Activated T-helper 1 cell treated with anti-CD3 and anti-CD28 coated beads, Interleukin-12 subunit alpha, Interleukin-12 subunit beta, Interleukin-2, Interleukin-4 antibody, amounts not matched to agents 30 ng/mL and 10 ng/mL and 1 ng/mL, durations not matched to agents 14 hours and 24 hours and 36 hours (primary cell): ENCODE measurements at regions not wholly inside any gene's neighbourhood (a gene's known extent, or its start where the extent isn't known, plus 50 kb on each side); places are given as distances from the start of the nearest gene placed in this dataset.

ENCODE experiments used
- DNase-seq: peaks from one replicate; pipeline ENCODE4 v3.0.0; 2021; ENCODE audit warnings: low spot score
- H3K27ac Mint-ChIP-seq: one replicate; pipeline ENCODE4 v1.8.0; 2021; ENCODE audit warnings: mild to moderate bottlenecking, mixed read lengths
- H3K27me3 Mint-ChIP-seq: one replicate; pipeline ENCODE4 v1.8.0; 2022; ENCODE audit warnings: mild to moderate bottlenecking, moderate library complexity, mixed read lengths; ENCODE audit not compliant: insufficient read depth
- H3K36me3 Mint-ChIP-seq: one replicate; pipeline ENCODE4 v1.8.0; 2021; ENCODE audit warnings: low read depth, mixed read lengths
- H3K4me1 Mint-ChIP-seq: one replicate; pipeline ENCODE4 v1.8.0; 2021; ENCODE audit warnings: low read depth, mixed read lengths
- H3K4me3 Mint-ChIP-seq: one replicate; pipeline ENCODE4 v1.8.0; 2021; ENCODE audit warnings: mild to moderate bottlenecking, moderate library complexity, mixed read lengths
- H3K9me3 Mint-ChIP-seq: one replicate; pipeline ENCODE4 v1.8.0; 2021; ENCODE audit warnings: mixed read lengths
- intact Hi-C: fragments of 100-400 bp; cut with micrococcal nuclease; formaldehyde crosslinking; loops from one replicate; pipeline ENCODE4 v1.15.1; 2024

DNA sequence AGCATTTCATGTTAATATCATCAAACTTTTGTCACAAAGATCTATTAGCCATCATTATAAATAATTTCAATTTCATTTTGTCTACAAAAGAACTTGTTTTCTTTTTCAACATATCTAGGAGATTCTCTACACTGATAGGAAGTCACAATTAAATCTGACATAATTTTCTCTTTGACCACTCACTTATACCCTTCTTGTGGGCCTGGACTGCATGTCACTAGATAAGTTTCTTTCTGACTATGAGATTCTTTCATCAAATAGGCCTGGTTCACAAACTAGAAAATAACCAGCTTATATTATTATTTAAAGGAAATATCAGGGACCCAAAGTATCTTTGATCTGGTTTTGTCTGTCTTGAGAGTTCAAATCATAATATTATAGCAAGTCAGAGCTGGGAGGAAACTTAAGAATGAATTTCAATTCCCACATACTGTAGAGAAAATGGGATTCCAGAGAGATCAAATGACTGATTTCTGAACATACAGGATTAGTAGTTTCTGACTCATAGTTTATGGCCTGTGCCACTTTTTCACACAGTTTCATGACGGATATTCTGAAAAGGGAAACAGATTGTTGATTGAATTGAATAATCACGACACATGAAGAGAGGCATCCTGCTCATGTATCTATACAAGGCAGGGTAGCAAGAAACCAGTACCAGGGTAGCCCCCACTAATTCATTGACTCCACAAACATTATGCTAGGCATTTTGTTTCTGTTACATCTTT, 355.8 kb downstream of the GPATCH2 start:
- Mint-ChIP-seq H3K36me3 (no peaks in the 10 kb centered on the region), H3K27me3 (no peaks in the 10 kb centered on the region), H3K4me1 (no peaks in the 10 kb centered on the region), H3K27ac (no peak overlapping the region), H3K9me3 (no peaks in the 10 kb centered on the region), H3K4me3 (no peak overlapping the region)
- DNase-seq, result no peak
- intact Hi-C loops, result no loop called here

DNA sequence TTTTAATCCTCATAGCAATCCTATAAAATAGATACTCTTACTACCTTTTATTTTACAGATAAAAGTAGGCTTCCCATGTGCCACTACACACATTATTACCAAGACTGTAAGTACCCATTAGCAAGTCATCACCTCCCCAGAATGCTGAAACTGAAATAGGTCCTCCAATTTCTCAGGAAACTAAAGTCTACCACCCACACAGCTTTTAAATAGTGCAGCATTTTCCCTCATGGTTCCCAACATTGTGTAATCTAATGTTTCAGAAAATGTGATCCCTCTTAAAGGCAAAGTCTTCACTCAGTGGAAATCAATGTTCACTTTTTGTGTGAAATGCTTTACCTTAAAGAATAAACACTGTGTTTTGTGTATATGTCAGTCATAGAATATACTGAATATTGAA, 356.5 kb downstream of the GPATCH2 start:
- DNase-seq, result no peak
- intact Hi-C loops, result no loop called here
- no peaks in the 10 kb centered on the region for H3K27me3 Mint-ChIP-seq
- no peaks in the 10 kb centered on the region for H3K36me3 Mint-ChIP-seq
- no peak overlapping the region for H3K4me3 Mint-ChIP-seq
- H3K27ac Mint-ChIP-seq, result no peak overlapping the region
- no peaks in the 10 kb centered on the region for H3K9me3 Mint-ChIP-seq
- H3K4me1 Mint-ChIP-seq, result no peaks in the 10 kb centered on the region

DNA sequence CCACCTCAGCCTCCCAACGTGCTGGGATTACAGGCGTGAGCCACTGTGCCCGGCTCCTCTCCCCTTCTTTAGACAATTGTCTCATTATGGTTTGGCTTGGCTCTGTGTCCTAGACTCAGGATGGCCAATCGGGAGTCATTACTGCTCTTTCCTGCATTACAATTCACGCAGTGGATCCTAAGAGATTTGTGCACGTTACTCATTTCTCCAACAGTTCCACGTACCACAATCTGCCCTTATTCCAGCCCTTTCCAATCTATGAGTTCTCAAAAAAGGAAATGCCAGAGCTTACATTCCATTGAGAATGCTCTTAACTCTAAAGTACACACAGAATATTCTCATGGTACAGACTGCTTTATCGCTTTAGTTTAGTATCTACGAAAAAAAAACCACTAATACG, 357.0 kb downstream of the GPATCH2 start:
- no peaks in the 10 kb centered on the region for H3K9me3 Mint-ChIP-seq
- DNase-seq, result no peak
- H3K27ac Mint-ChIP-seq, result no peak overlapping the region
- intact Hi-C loops, result no loop called here
- H3K4me1 Mint-ChIP-seq, result no peaks in the 10 kb centered on the region
- no peaks in the 10 kb centered on the region for H3K27me3 Mint-ChIP-seq
- no peaks in the 10 kb centered on the region for H3K36me3 Mint-ChIP-seq
- H3K4me3 Mint-ChIP-seq, result no peak overlapping the region

DNA sequence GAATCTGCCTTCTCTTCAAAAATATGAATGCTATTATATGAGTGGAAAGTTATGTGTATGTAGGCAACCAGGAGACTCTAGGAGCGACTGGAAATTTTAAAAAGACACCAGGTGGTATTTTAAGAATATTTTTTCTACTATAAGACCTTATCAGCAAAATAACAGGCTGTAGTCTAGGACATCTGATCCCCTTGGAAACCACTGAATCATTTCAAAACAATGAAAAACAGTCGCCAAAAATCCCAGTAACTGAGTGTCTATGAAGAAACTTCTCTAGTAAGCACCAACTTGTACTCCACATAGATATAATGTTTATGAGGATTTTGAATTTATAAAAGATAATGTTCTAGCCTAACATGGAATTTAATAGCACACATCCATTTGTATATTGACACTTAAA, 358.5 kb downstream of the GPATCH2 start:
- Mint-ChIP-seq H3K9me3 (no peaks in the 10 kb centered on the region), H3K4me3 (no peak overlapping the region), H3K4me1 (no peaks in the 10 kb centered on the region), H3K27me3 (no peaks in the 10 kb centered on the region), H3K36me3 (no peaks in the 10 kb centered on the region), H3K27ac (no peak overlapping the region)
- intact Hi-C loops, result no loop called here
- DNase-seq, result no peak

DNA sequence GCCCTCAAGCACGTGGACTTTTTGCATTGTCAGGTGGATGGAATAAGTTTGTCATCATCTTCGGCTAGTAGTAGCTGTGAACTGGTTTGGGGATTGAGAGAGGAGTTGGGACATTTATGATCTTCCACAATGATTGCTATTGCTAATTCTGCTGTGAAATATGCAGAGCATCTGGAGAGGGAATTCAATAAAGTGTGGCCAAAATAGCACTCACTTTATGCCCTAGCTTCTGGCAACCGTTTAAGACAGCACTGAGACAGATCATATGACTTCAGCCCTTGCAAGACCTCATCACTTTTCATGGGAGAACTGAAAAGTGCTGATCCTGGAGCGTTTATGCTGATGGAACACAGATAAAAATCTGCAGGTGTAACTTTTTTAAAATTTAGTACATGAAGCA, 360.8 kb downstream of the GPATCH2 start:
- Mint-ChIP-seq H3K4me3 (no peak overlapping the region), H3K27me3 (no peaks in the 10 kb centered on the region), H3K36me3 (no peaks in the 10 kb centered on the region), H3K4me1 (no peaks in the 10 kb centered on the region), H3K27ac (no peak overlapping the region), H3K9me3 (no peaks in the 10 kb centered on the region)
- DNase-seq, result no peak
- intact Hi-C loops, result no loop called here

DNA sequence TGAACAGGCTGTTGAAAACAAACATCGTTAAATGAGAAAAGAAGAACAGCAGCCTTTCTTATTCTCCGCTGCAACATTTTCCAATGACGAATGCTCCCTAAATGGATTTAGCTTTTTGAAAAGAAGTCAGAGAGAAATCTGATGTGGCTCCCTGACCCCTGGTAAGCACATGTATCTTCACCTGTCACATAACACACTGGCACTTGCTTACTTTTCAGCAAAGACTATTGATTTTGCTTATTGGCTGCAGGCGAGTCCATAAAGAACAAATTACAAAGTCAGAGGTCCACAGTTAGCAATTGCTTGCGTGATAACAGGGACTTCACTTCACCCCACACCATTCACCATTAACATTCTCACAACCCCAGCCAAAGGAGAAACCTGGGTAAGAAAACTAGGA, 362.8 kb downstream of the GPATCH2 start:
- DNase-seq, result no peak
- H3K9me3 Mint-ChIP-seq, result no peaks in the 10 kb centered on the region
- intact Hi-C loops, result no loop called here
- H3K36me3 Mint-ChIP-seq, result no peaks in the 10 kb centered on the region
- H3K4me3 Mint-ChIP-seq, result no peak overlapping the region
- H3K27ac Mint-ChIP-seq, result no peak overlapping the region
- H3K27me3 Mint-ChIP-seq, result no peaks in the 10 kb centered on the region
- no peaks in the 10 kb centered on the region for H3K4me1 Mint-ChIP-seq

DNA sequence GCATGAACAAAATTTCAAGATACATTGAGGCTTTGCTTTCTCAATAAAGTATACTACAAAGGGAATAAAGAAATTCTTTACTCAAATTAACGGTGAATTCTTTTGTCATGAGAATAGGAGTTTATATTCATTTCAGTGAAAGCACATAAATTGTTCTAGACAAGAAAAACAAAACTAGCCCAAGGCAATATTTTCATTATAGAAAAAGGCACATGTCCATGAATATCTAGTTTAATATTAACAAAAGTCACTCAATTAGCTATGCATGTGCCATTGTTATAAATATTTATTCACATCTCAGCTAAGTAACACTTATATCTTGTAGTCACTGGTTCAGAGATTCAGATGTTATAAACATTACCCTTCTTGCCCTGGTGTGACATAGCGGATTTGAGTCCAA, 369.3 kb downstream of the GPATCH2 start:
- H3K4me1 Mint-ChIP-seq, result no peaks in the 10 kb centered on the region
- no peaks in the 10 kb centered on the region for H3K9me3 Mint-ChIP-seq
- H3K36me3 Mint-ChIP-seq, result no peaks in the 10 kb centered on the region
- intact Hi-C loops, result no loop called here
- no peak overlapping the region for H3K4me3 Mint-ChIP-seq
- no peak overlapping the region for H3K27ac Mint-ChIP-seq
- DNase-seq, result no peak
- no peaks in the 10 kb centered on the region for H3K27me3 Mint-ChIP-seq

DNA sequence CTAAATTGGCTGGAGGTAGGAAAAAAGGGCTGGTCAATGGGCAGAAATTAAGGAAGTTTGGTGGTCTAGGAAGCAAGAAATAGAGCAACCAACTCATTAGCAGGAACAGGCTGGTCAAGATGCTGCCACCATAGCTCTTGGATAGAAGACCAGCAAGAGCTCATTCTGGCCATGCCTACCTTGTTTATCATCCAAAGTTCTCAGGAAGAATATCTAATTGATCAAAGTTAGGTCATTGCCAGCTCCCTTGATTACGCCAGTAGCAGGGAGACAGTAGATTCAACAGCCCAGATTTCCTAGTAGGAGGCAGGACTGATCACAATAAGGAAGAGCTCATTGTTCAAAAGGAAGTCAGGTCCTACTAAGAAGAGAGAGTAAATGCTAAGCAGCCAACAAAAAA, 370.2 kb downstream of the GPATCH2 start:
- no peaks in the 10 kb centered on the region for H3K27me3 Mint-ChIP-seq
- no peak overlapping the region for H3K4me3 Mint-ChIP-seq
- no peaks in the 10 kb centered on the region for H3K36me3 Mint-ChIP-seq
- H3K9me3 Mint-ChIP-seq, result no peaks in the 10 kb centered on the region
- H3K4me1 Mint-ChIP-seq, result no peaks in the 10 kb centered on the region
- intact Hi-C loops, result no loop called here
- DNase-seq, result no peak
- no peak overlapping the region for H3K27ac Mint-ChIP-seq

DNA sequence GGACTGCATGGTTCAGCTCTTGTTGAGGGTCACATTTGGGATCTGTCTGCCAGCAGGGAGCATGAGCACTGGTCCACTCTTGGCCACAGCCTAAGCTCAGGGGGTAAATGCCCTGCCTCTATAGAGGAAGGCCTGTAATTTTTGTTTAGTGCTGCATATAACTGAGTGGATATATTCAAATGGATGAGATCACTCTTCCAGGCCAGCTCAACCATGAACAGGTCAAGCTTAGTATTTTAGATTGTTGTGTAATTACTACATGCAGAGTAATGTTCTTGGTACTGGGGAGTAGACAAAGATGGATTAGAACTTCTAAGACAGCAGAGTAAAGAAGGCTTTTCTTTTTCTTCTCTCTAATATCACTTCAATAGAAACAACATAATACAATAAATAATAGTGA, 376.9 kb downstream of the GPATCH2 start:
- Mint-ChIP-seq H3K27me3 (peaks cover 2% of the 10 kb centered on the region), H3K4me1 (no peaks in the 10 kb centered on the region), H3K36me3 (no peaks in the 10 kb centered on the region), H3K9me3 (no peaks in the 10 kb centered on the region), H3K4me3 (no peak overlapping the region), H3K27ac (no peak overlapping the region)
- DNase-seq, result no peak
- intact Hi-C loops, result no loop called here

DNA sequence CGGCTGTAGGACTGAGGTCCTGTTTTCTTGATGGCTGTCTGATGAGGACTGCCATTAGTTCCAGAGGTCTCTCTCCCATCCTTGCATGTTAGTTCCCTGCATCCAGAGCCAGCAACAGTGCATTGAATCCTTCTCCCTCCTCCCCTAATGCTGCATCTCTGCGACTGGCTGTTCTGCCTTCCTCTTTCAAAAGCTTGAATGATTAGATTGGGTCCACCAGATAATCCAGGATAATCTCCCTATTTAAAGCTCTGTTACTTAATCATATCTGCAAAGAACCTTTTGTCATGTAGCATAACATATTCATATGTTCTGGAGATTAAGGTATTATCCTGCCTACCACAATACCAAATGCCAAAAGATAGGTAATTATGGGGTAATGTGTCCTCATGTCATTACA, 377.5 kb downstream of the GPATCH2 start:
- Mint-ChIP-seq H3K9me3 (no peaks in the 10 kb centered on the region), H3K27me3 (peaks cover 2% of the 10 kb centered on the region), H3K36me3 (no peaks in the 10 kb centered on the region), H3K4me1 (no peaks in the 10 kb centered on the region), H3K4me3 (no peak overlapping the region), H3K27ac (no peak overlapping the region)
- intact Hi-C loops, result no loop called here
- no peak for DNase-seq

DNA sequence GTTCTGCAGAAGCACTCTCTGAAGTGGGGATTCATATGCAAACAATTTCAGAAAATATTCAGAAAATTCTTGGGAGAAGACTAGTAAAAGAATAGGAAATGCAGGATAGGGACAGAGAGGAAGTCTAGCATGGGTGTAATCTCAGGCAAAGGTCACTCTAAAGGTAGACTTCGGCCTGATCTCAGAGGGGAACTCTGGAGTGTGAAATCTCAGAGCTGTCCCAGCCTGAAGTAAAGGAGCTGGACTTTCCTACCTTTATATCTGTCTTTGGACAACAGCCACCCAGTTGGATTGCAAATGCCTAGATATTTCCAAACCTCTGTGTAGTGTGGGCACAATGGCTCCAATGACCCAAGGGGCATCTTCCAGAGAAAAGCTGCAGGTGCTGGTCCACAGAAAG, 379.8 kb downstream of the GPATCH2 start:
- Mint-ChIP-seq H3K4me1 (no peaks in the 10 kb centered on the region), H3K27me3 (peaks cover 2% of the 10 kb centered on the region), H3K4me3 (no peak overlapping the region), H3K27ac (no peak overlapping the region), H3K36me3 (no peaks in the 10 kb centered on the region), H3K9me3 (no peaks in the 10 kb centered on the region)
- no peak for DNase-seq
- intact Hi-C loops, result no loop called here

DNA sequence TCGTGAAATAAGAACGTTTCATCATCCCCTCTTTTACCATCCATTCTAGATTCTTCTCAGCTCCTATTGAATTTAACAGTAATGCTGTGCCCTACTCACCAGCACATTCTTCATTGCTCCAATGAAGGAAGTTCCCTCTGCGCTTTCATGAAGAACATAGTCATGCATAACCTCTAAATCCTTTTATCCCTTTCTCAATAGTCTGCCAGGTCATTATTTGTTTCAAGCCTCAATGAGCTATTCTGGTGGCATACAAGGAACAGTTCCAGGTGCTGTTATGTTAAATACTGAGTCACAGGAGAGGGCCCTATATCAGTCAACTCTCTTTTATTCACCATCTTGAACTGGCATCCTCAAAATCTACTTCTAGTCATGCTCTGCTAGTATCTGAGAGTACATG, 381.0 kb downstream of the GPATCH2 start:
- Mint-ChIP-seq H3K27ac (no peak overlapping the region), H3K4me1 (no peaks in the 10 kb centered on the region), H3K36me3 (no peaks in the 10 kb centered on the region), H3K4me3 (no peak overlapping the region), H3K9me3 (no peaks in the 10 kb centered on the region), H3K27me3 (peaks cover 2% of the 10 kb centered on the region)
- DNase-seq, result no peak
- intact Hi-C loops, result no loop called here

DNA sequence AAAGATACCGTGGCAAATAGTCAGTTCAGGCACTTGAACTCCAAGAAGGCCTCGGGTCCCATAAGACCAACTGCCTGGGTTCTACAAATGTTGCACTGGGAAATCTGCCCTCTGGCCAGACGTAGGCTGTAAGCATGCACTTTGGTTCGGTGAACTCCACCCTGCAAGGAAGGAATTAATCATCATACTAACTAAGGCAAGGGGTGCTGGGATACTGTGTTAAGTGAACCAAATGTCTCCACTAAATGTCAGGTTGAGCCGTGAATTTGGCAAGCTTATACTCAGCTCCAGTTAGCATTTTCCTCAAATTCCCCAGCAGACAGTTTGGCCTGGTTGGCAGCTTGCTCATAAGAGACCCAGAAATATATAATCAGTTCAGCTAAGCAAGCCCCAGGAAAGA, 385.9 kb downstream of the GPATCH2 start:
- intact Hi-C loops, result no loop called here
- Mint-ChIP-seq H3K4me1 (no peaks in the 10 kb centered on the region), H3K27me3 (no peaks in the 10 kb centered on the region), H3K4me3 (no peak overlapping the region), H3K36me3 (no peaks in the 10 kb centered on the region), H3K27ac (no peak overlapping the region), H3K9me3 (no peaks in the 10 kb centered on the region)
- no peak for DNase-seq

DNA sequence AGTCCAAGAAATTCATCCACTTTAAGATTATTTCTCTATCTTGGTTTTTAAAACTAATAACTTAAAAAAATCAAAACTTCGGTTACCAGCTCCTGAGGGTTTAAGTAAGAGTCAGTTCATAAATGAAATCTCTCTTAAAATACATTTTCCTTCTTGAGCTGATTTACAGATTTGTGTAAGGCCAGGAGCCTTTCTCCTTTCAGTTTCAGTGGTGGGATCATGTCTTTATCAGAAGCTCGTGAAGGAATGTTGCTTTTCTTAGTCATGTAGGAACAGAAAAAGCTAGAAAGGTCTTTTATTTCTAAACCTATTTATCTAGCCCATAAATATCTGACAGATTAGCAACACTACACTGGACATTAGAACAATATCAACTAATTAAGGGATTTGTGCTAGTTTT, 390.2 kb downstream of the GPATCH2 start:
- Mint-ChIP-seq H3K4me3 (no peak overlapping the region), H3K27ac (no peak overlapping the region), H3K36me3 (no peaks in the 10 kb centered on the region), H3K27me3 (no peaks in the 10 kb centered on the region), H3K4me1 (no peaks in the 10 kb centered on the region), H3K9me3 (no peaks in the 10 kb centered on the region)
- intact Hi-C loops, result no loop called here
- no peak for DNase-seq
